Adipocyte (in vitro differentiated cells): ENCODE measurements at regions not wholly inside any gene's neighbourhood (a gene's known extent, or its start where the extent isn't known, plus 50 kb on each side); places are given as distances from the start of the nearest gene placed in this dataset.
A peak's percentile ranks its signal among the peaks of the same experiment; 100 is the strongest.

Experiments
- DNase-seq: peaks from one replicate; pipeline ENCODE4 v3.0.0-alpha.2; 2015; ENCODE audit warnings: low read depth
- H3K27me3 ChIP-seq: replicated peaks from 2 replicates; pipeline ENCODE4 v1.7.0; 2013; ENCODE audit warnings: mild to moderate bottlenecking, low read length, moderate library complexity; ENCODE audit not compliant: control insufficient read depth, insufficient read depth
- H3K36me3 ChIP-seq: 2 replicates; pipeline ENCODE4 v1.7.0; 2013; ENCODE audit warnings: low read length, mild to moderate bottlenecking, moderate library complexity; ENCODE audit not compliant: control insufficient read depth, insufficient read depth, severe bottlenecking
- H3K4me1 ChIP-seq: 2 replicates; pipeline ENCODE4 v1.7.0; 2013; ENCODE audit warnings: mild to moderate bottlenecking, low read length, moderate library complexity; ENCODE audit not compliant: control insufficient read depth, insufficient read depth
- H3K4me3 ChIP-seq: 2 replicates; pipeline ENCODE4 v1.7.0; 2013; ENCODE audit warnings: mild to moderate bottlenecking, low read length, moderate library complexity
- H3K9ac ChIP-seq: 2 replicates; pipeline ENCODE4 v1.7.0; 2013; ENCODE audit warnings: mild to moderate bottlenecking, low read length, moderate library complexity
- H3K9me3 ChIP-seq: 2 replicates; pipeline ENCODE4 v1.7.0; 2013; ENCODE audit warnings: mild to moderate bottlenecking, low read length, moderate library complexity; ENCODE audit not compliant: control insufficient read depth

GRCh38 chr9:113646946-113647914 is 183.7 kb downstream of the RGS3 start:
- Histone ChIP-seq H3K4me1 (peaks cover 8% of the 10 kb centered on the region), H3K9me3 (no peaks in the 10 kb centered on the region), H3K9ac (no peak overlapping the region), H3K27me3 (no peaks in the 10 kb centered on the region), H3K4me3 (no peak overlapping the region), H3K36me3 (no peaks in the 10 kb centered on the region)
- DNase-seq = no peak

GRCh38 chr9:113648048-113648447 is 184.5 kb downstream of the RGS3 start:
- H3K27me3 ChIP-seq = no peaks in the 10 kb centered on the region
- no peak for DNase-seq
- no peaks in the 10 kb centered on the region for H3K9me3 ChIP-seq
- H3K36me3 ChIP-seq = no peaks in the 10 kb centered on the region
- H3K4me3 ChIP-seq = no peak overlapping the region
- H3K4me1 ChIP-seq = peaks cover 8% of the 10 kb centered on the region
- H3K9ac ChIP-seq = no peak overlapping the region

- DNase-seq = no peak
- Histone ChIP-seq H3K4me3 (no peak overlapping the region), H3K4me1 (peaks cover 8% of the 10 kb centered on the region), H3K9ac (no peak overlapping the region), H3K9me3 (no peaks in the 10 kb centered on the region), H3K36me3 (no peaks in the 10 kb centered on the region), H3K27me3 (no peaks in the 10 kb centered on the region)
Measured at GRCh38 chr9:113648586-113648985, 185.1 kb downstream of the RGS3 start.

- Histone ChIP-seq H3K9ac (no peak overlapping the region), H3K36me3 (no peaks in the 10 kb centered on the region), H3K9me3 (no peaks in the 10 kb centered on the region), H3K4me1 (peaks cover 8% of the 10 kb centered on the region), H3K27me3 (no peaks in the 10 kb centered on the region), H3K4me3 (no peak overlapping the region)
- DNase-seq = peak; percentile 90
Measured at GRCh38 chr9:113649054-113649453, 185.5 kb downstream of the RGS3 start.

GRCh38 chr9:113649855-113650206 is 186.3 kb downstream of the RGS3 start:
- no peak for DNase-seq
- H3K27me3 ChIP-seq = no peaks in the 10 kb centered on the region
- peaks cover 15% of the 10 kb centered on the region for H3K4me1 ChIP-seq
- no peak overlapping the region for H3K9ac ChIP-seq
- H3K9me3 ChIP-seq = no peaks in the 10 kb centered on the region
- no peaks in the 10 kb centered on the region for H3K36me3 ChIP-seq
- no peak overlapping the region for H3K4me3 ChIP-seq

DNA sequence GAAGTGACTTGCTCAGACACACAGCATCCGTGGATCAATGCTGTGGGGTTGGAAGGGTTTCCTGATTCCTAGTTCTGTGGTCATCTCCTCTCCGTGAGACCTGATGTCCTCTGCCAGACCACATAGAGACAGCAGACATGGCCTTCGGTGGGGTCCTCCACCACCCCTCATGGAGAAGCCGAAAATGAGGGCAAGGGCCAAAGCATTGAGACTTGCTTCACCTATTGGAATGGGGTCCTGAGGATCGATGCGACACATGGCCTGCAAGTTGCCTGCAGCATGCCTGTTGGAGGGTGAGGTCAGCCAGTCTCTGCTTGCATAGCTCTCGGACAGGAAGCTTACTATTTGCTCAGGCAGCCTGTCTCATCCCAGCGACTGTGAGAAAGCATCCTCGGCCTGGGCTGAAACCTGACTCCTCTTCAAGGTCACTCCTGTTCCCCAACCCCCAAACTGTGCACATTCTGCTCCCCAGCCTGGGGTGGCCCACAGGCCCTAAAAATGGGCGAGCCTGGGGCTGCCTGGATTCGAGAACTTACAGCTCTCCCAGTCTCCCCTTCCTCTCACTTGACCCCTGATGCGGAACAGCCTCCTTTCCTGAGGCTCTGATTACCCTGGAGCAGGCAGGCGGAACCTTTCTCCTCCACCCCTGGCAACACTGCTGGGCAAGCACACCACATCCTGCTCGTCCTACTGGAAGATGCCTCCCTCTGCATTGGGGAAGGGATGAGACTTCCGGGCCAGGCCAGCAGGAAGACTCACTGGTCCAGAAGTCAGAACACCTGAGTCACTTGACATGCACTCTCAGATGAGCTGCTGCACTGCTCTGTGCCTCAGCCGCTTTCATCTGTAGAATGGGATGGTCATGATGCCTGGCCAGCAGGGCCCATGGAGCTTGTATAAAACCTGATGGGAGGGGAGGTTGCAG is 186.9 kb downstream of the RGS3 start:
- Histone ChIP-seq H3K4me1 (peaks cover 20% of the 10 kb centered on the region), H3K27me3 (no peaks in the 10 kb centered on the region), H3K9ac (no peak overlapping the region), H3K9me3 (no peaks in the 10 kb centered on the region), H3K4me3 (no peak overlapping the region), H3K36me3 (no peaks in the 10 kb centered on the region)
- peak; percentile 61 for DNase-seq

DNA sequence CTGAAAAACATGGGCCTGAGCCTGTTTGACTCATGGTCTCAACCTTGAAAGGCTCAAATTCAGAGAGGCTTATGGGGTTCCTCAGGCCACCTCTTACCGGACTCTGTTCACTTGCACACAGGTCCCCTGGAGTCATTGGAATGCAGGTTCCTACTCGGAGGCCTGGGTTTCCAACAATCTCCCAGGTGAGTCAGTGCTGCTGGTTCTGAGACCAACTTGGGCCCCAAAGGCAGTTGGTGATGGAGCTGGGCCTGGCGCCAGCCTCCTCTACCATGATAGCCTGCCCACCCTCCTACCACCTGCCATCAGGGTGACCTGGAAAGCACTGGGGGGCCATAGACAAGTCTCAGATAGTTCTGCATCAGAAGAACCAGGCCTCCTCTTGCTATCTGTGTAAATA is 188.4 kb downstream of the RGS3 start:
- Histone ChIP-seq H3K4me3 (no peak overlapping the region), H3K4me1 (peaks cover 20% of the 10 kb centered on the region), H3K9me3 (no peaks in the 10 kb centered on the region), H3K36me3 (no peaks in the 10 kb centered on the region), H3K9ac (no peak overlapping the region), H3K27me3 (no peaks in the 10 kb centered on the region)
- no peak for DNase-seq

- peaks cover 20% of the 10 kb centered on the region for H3K4me1 ChIP-seq
- H3K27me3 ChIP-seq = no peaks in the 10 kb centered on the region
- H3K9ac ChIP-seq = no peak overlapping the region
- H3K36me3 ChIP-seq = no peaks in the 10 kb centered on the region
- H3K9me3 ChIP-seq = no peaks in the 10 kb centered on the region
- DNase-seq = no peak
- H3K4me3 ChIP-seq = no peak overlapping the region
Measured at GRCh38 chr9:113652355-113653152, 189.0 kb downstream of the RGS3 start.

- no peaks in the 10 kb centered on the region for H3K27me3 ChIP-seq
- H3K36me3 ChIP-seq = no peaks in the 10 kb centered on the region
- peaks cover 15% of the 10 kb centered on the region for H3K4me1 ChIP-seq
- no peak for DNase-seq
- peak overlapping the region; percentile 12 for H3K9ac ChIP-seq
- no peak overlapping the region for H3K4me3 ChIP-seq
- no peaks in the 10 kb centered on the region for H3K9me3 ChIP-seq
Measured at GRCh38 chr9:113653746-113654604, 190.4 kb downstream of the RGS3 start.
